Neural crest cell (in vitro differentiated cells): ENCODE measurements at regions not wholly inside any gene's neighbourhood (a gene's known extent, or its start where the extent isn't known, plus 50 kb on each side); places are given as distances from the start of the nearest gene placed in this dataset.

Source experiments
- DNase-seq: peaks from one replicate; pipeline ENCODE4 v3.0.0; 2021; ENCODE audit warnings: low read depth, mixed read lengths, low spot score
- H3K27ac Mint-ChIP-seq: one replicate; pipeline ENCODE4 v1.8.0; 2021; ENCODE audit warnings: mild to moderate bottlenecking, mixed read lengths; ENCODE audit not compliant: unreplicated experiment
- H3K27me3 Mint-ChIP-seq: 2 replicates; pipeline ENCODE4 v1.8.0; 2021; ENCODE audit warnings: low read depth, mild to moderate bottlenecking, mixed read lengths
- H3K36me3 Mint-ChIP-seq: 2 replicates; pipeline ENCODE4 v1.8.0; 2021; ENCODE audit warnings: low read depth, mild to moderate bottlenecking, mixed read lengths
- H3K4me1 Mint-ChIP-seq: 2 replicates; pipeline ENCODE4 v1.8.0; 2021; ENCODE audit warnings: mixed read lengths
- H3K4me3 Mint-ChIP-seq: one replicate; pipeline ENCODE4 v1.8.0; 2021; ENCODE audit warnings: mild to moderate bottlenecking, mixed read lengths
- H3K9me3 Mint-ChIP-seq: 2 replicates; pipeline ENCODE4 v1.8.0; 2021; ENCODE audit warnings: mixed read lengths
- TF ChIP-seq, protein P1 (sequence below): fragments of 200-600 bp; sonication (generic); conservative IDR thresholded peaks from 2 replicates; pipeline ENCODE4 v1.5.0; 2021; ENCODE audit warnings: antibody characterized with exemption, mild to moderate bottlenecking

DNA sequence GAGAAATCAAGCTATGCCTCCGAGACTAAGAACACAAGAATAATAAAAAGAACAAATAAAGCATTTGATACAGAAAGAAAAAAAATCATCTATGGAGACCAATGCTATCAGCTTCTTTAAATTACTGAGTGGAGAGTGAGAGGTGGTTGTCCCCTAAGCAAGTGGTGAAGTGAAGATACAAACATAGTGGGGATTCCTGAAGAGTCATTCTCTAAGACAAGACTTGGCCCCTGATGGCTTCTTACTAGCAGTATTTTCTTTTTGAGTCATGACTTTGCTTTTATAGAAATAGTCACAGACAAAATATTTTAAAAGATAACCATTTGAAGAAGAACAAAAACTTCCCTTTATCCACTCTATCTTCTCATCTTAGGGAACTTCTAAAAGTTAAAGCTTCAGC, 261.4 kb upstream of the PRDM1 start:
- H3K36me3 Mint-ChIP-seq, result no peaks in the 10 kb centered on the region
- TF ChIP-seq, protein P1, sequence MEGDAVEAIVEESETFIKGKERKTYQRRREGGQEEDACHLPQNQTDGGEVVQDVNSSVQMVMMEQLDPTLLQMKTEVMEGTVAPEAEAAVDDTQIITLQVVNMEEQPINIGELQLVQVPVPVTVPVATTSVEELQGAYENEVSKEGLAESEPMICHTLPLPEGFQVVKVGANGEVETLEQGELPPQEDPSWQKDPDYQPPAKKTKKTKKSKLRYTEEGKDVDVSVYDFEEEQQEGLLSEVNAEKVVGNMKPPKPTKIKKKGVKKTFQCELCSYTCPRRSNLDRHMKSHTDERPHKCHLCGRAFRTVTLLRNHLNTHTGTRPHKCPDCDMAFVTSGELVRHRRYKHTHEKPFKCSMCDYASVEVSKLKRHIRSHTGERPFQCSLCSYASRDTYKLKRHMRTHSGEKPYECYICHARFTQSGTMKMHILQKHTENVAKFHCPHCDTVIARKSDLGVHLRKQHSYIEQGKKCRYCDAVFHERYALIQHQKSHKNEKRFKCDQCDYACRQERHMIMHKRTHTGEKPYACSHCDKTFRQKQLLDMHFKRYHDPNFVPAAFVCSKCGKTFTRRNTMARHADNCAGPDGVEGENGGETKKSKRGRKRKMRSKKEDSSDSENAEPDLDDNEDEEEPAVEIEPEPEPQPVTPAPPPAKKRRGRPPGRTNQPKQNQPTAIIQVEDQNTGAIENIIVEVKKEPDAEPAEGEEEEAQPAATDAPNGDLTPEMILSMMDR, result no peak
- no peaks in the 10 kb centered on the region for H3K4me1 Mint-ChIP-seq
- H3K9me3 Mint-ChIP-seq, result peaks cover 7% of the 10 kb centered on the region
- DNase-seq, result no peak
- no peak overlapping the region for H3K4me3 Mint-ChIP-seq
- H3K27ac Mint-ChIP-seq, result no peak overlapping the region
- H3K27me3 Mint-ChIP-seq, result no peaks in the 10 kb centered on the region

DNA sequence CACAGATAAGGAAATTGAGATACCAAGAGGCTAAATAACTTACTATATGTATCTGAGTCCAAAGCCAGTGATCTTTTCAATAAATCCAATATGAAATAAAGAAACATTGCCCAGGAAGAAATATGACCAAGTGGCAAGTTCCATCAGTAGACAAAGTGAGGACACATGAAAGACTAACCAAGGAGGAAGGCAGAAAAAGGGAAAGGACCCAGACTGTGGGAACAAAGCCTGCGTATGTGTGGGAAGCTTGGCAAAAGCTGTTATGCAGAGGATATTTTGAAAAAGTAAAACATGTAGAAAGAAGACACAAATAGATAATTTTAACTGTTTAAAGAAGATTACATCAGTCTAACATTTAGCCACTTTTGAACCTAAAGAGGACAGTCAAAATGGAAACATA, 264.4 kb upstream of the PRDM1 start:
- DNase-seq, result no peak
- no peaks in the 10 kb centered on the region for H3K27me3 Mint-ChIP-seq
- no peaks in the 10 kb centered on the region for H3K4me1 Mint-ChIP-seq
- peaks cover 7% of the 10 kb centered on the region for H3K9me3 Mint-ChIP-seq
- TF ChIP-seq, protein P1, result no peak
- H3K36me3 Mint-ChIP-seq, result no peaks in the 10 kb centered on the region
- no peak overlapping the region for H3K4me3 Mint-ChIP-seq
- H3K27ac Mint-ChIP-seq, result no peak overlapping the region

DNA sequence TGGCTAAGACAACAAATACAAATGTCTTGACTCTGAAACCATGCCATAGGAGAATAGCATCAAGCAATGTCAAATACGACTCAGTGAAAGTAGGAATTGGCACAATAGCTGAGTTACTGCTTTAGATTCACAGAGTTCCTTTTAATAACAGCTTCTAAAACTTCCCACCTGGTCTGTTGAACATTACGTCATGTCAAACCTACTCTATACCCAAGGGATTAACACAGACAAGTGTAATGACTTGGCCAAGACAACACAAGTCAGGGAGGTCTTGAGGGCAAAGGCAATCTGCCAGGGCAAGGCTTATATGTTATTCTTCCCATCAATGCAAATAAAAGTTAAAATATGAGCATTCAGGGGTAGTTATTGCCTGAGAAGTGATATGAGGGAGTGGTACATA, 265.1 kb upstream of the PRDM1 start:
- no peaks in the 10 kb centered on the region for H3K27me3 Mint-ChIP-seq
- peaks cover 7% of the 10 kb centered on the region for H3K9me3 Mint-ChIP-seq
- no peaks in the 10 kb centered on the region for H3K4me1 Mint-ChIP-seq
- TF ChIP-seq, protein P1, result no peak
- no peak overlapping the region for H3K27ac Mint-ChIP-seq
- no peak overlapping the region for H3K4me3 Mint-ChIP-seq
- no peaks in the 10 kb centered on the region for H3K36me3 Mint-ChIP-seq
- DNase-seq, result no peak

DNA sequence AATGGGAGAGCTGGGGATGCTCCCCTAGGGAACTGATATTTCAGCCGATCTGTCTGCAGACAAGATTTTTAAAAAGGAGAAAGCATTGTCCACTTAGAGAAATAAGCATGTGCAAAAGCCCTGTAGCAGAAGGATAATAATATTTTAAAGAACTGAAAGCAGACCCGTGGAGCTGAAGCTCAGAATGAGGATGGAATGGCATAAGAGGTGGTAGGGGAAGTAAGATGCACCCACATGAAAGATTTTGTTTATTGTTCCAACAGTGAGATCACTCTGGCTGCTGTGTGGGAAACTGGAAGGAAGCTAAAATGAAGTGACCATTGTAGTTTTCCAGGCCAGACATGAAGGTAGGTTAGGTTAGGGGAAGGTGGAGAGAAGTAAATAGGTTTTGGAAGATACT, 266.4 kb upstream of the PRDM1 start:
- no peak for DNase-seq
- Mint-ChIP-seq H3K36me3 (no peaks in the 10 kb centered on the region), H3K4me3 (no peak overlapping the region), H3K27ac (no peak overlapping the region), H3K4me1 (no peaks in the 10 kb centered on the region), H3K9me3 (peaks cover 7% of the 10 kb centered on the region), H3K27me3 (no peaks in the 10 kb centered on the region)
- TF ChIP-seq, protein P1, result no peak

DNA sequence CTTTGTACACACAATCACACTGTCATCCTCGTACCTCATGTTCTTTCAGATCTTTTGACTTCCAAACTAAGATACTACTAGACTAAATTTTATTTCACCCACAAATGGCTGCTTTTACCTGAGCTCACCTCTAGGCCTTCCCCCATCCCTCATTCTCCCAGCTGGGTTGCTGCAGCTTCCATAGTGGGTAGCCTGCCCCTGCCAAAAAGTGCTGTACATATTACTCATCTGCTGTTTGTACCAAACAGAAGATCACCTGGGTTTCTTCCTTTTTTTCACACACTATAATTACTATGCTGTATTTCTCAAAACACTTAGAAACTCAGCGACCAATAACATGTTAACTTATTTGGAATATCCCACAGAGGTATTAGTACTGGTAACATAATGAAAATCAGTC, 267.6 kb upstream of the PRDM1 start:
- no peak overlapping the region for H3K4me3 Mint-ChIP-seq
- no peaks in the 10 kb centered on the region for H3K4me1 Mint-ChIP-seq
- H3K9me3 Mint-ChIP-seq, result peaks cover 7% of the 10 kb centered on the region
- no peak overlapping the region for H3K27ac Mint-ChIP-seq
- TF ChIP-seq, protein P1, result no peak
- H3K27me3 Mint-ChIP-seq, result no peaks in the 10 kb centered on the region
- DNase-seq, result no peak
- H3K36me3 Mint-ChIP-seq, result no peaks in the 10 kb centered on the region

DNA sequence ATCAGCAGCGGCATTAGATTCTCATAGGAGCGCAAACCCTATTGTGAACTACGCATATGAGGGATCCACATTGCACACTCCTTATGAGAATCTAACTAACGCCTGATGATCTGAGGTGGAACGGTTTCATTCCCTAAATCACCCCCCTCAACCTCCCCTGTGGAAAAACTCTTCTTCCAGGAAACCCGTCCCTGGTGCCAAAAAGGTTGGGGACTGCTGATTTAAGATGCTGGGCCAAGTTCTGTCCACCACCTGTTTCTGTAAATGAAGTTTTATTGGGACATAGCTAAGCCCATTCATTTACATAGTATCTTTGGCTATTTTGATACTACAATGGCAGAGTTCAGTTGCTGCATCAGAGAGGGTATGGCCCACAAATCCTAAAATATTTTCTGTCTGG, 268.2 kb upstream of the PRDM1 start:
- Mint-ChIP-seq H3K9me3 (peaks cover 7% of the 10 kb centered on the region), H3K4me3 (no peak overlapping the region), H3K36me3 (no peaks in the 10 kb centered on the region), H3K27ac (no peak overlapping the region), H3K4me1 (no peaks in the 10 kb centered on the region), H3K27me3 (no peaks in the 10 kb centered on the region)
- TF ChIP-seq, protein P1, result no peak
- DNase-seq, result no peak
